Psoas muscle (tissue), 7 donors: ENCODE measurements at regions not wholly inside any gene's neighbourhood (a gene's known extent, or its start where the extent isn't known, plus 50 kb on each side); places are given as distances from the start of the nearest gene placed in this dataset.

ENCODE experiments used
- ATAC-seq, 4 donors: fragments of 200-7000 bp; cut with Tn5 transposase; one replicate each; pipeline ENCODE4 v1.9.1; 2020; ENCODE audit warnings: moderate library complexity in 3 of 4, mild to moderate bottlenecking in 2 of 4
- DNase-seq, 2 donors: peaks; one replicate each; pipeline ENCODE4 v3.0.0-alpha.2; 2020
- H3K27ac ChIP-seq: fragments of 200-600 bp; one replicate; pipeline ENCODE4 v1.8.0; 2022
- H3K27me3 ChIP-seq, 3 donors: fragments of 200-600 bp in 1 of 3; one replicate each; pipeline versions ENCODE4 v1.6.1 to v1.8.0; 2013 to 2022; ENCODE audit warnings: low read length in 2 of 3, mild to moderate bottlenecking in 2 of 3, moderate library complexity in 1 of 3; ENCODE audit not compliant: insufficient read depth in 3 of 3
- H3K36me3 ChIP-seq, 2 donors: fragments of 200-600 bp in 1 of 2; one replicate each; pipeline versions ENCODE4 v1.6.1 to v1.8.0; 2013 to 2022; ENCODE audit warnings: low read depth in 1 of 2, mild to moderate bottlenecking in 1 of 2, moderate library complexity in 1 of 2; ENCODE audit not compliant: insufficient read depth in 1 of 2
- H3K4me1 ChIP-seq: fragments of 200-600 bp; one replicate; pipeline ENCODE4 v1.8.0; 2022
- H3K4me3 ChIP-seq: fragments of 200-600 bp; one replicate; pipeline ENCODE4 v1.8.0; 2022; ENCODE audit warnings: mild to moderate bottlenecking
- H3K9me3 ChIP-seq: fragments of 200-600 bp; one replicate; pipeline ENCODE4 v1.8.0; 2022
- WGBS, 3 donors: extraction: QIAGEN DNeasy Blood & Tissue Kit; methylation state at CpG; one replicate each; pipeline versions ENCODE4 v1.1.6 to v1.1.7; 2013; 5-methylcytosine and 5-hydroxymethylcytosine counted together
- intact Hi-C, 2 donors: fragments of 100-400 bp; cut with DNase I; formaldehyde crosslinking; loops; one replicate each; pipeline versions ENCODE4 v1.11.0 to v1.14.2; 2022
- TF ChIP-seq, protein P1 (sequence below): fragments of 200-600 bp; IDR thresholded peaks from one replicate; pipeline ENCODE4 v1.8.0; 2022; ENCODE audit warnings: antibody characterized with exemption
- donor health status: healthy with polysubstance abuse.
- donor health status: DM: no; HTN: no; CAD: no; lungs with moderate emphysema.
- donor health status: Bipolar disorder and iron deficiency.
- donor health status: healthy.
- donor health status: DM: yes; HTN: yes; CAD: no.
- donor health status: DM: no; HTN: no; CAD: no.
- donor health status: DM: yes; HTN: yes; CAD: no.

DNA sequence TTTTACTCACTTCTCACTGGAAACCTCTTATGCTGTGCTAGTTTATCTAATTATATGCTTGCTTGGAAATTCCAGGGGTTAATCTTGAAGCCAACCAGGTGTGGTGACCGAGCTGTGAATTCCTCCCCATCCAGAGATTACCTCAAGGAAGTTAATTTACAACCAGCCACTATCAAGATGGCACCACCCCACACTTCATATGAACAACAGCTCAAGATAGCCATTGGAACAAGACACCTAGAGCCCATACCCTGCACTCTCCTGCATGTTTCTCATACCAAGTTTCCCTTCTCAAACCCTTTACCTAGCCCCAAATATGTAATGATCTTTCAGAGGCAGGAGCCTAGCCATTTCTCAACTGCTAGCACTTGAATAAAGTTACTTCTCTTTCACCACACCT lies 2156.9 kb upstream of the C9orf72 start:
- DNase-seq: no peak
- Histone ChIP-seq H3K4me3 (no peak overlapping the region), H3K4me1 (no peaks in the 10 kb centered on the region), H3K36me3 (no peaks in the 10 kb centered on the region), H3K27me3 (no peaks in the 10 kb centered on the region), H3K9me3 (no peaks in the 10 kb centered on the region), H3K27ac (no peak overlapping the region)
- WGBS, 3 donors: 44 to 59% (median 52%) methylated on average over 1 of the region's 1 CpG
- ATAC-seq: no peak
- intact Hi-C loops: no loop called here
- TF ChIP-seq, protein P1, sequence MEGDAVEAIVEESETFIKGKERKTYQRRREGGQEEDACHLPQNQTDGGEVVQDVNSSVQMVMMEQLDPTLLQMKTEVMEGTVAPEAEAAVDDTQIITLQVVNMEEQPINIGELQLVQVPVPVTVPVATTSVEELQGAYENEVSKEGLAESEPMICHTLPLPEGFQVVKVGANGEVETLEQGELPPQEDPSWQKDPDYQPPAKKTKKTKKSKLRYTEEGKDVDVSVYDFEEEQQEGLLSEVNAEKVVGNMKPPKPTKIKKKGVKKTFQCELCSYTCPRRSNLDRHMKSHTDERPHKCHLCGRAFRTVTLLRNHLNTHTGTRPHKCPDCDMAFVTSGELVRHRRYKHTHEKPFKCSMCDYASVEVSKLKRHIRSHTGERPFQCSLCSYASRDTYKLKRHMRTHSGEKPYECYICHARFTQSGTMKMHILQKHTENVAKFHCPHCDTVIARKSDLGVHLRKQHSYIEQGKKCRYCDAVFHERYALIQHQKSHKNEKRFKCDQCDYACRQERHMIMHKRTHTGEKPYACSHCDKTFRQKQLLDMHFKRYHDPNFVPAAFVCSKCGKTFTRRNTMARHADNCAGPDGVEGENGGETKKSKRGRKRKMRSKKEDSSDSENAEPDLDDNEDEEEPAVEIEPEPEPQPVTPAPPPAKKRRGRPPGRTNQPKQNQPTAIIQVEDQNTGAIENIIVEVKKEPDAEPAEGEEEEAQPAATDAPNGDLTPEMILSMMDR: no peak

DNA sequence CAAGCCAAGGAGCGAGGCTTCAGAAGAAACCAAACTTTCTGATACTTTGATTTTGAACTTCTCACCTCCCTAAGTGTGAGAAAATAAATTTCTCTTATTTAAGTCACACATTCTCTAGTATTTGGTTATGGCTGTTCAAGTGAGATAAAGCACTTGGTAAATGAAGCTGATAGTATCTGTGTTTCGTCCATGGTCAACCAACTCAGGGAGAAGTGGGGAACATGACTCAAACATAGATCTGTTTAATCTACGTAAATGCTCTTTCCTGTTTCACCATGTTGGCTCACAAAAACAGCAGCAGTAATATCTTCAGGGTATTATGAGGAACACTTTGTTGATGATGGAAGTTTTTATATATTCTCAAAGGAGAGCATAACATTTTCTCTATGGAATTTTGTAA lies 2167.2 kb upstream of the C9orf72 start:
- WGBS, 3 donors: 72 to 77% (median 76%) methylated on average over 3 of the region's 3 CpGs
- Histone ChIP-seq H3K36me3 (no peaks in the 10 kb centered on the region), H3K4me3 (no peak overlapping the region), H3K27ac (no peak overlapping the region), H3K27me3 (no peaks in the 10 kb centered on the region), H3K9me3 (no peaks in the 10 kb centered on the region), H3K4me1 (no peaks in the 10 kb centered on the region)
- no peak for ATAC-seq
- intact Hi-C loops: no loop called here
- DNase-seq: no peak
- TF ChIP-seq, protein P1: no peak

DNA sequence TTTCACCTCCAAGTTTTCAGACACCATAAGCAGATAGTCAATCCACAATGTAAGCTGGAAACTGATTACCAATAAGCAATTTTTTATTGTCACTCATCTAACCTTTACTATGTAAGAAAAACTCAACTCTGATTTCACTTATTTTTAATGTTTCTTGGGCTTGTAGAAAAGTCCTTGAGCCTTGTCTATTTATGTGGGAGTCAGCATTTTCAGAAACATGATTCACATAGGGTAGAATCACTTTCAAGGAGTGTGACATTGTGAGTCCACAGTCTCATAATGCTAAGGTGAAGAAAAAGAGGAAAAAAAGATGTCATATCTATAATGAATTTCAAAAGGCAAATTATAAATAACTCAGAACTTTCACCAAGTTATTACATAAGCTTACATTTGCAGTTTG lies 2167.9 kb upstream of the C9orf72 start:
- H3K27me3 ChIP-seq: no peaks in the 10 kb centered on the region
- no peak for ATAC-seq
- H3K4me3 ChIP-seq: no peak overlapping the region
- no peaks in the 10 kb centered on the region for H3K36me3 ChIP-seq
- no peak overlapping the region for H3K27ac ChIP-seq
- intact Hi-C loops: no loop called here
- no peak for DNase-seq
- H3K4me1 ChIP-seq: no peaks in the 10 kb centered on the region
- TF ChIP-seq, protein P1: no peak
- H3K9me3 ChIP-seq: no peaks in the 10 kb centered on the region

DNA sequence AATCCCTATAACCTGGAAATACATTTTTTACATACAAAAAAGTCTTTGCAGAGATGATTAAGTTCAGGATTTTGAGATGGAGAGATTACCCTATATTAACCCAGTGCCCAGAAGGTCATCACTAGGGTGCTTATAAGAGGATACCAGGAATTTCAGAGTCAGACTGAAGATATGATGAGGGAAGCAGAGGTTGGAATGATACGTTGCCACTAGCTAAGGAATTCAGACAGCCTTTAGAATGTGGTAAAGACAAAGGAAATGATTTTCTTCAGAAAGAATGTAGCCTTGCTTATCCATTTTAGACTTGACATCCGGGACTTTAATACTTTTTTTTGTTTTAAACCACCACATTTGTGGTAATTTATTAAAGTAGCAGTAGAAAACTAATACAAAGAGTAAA lies 2176.8 kb upstream of the C9orf72 start:
- no peaks in the 10 kb centered on the region for H3K9me3 ChIP-seq
- no peak overlapping the region for H3K27ac ChIP-seq
- H3K4me3 ChIP-seq: no peak overlapping the region
- 29 to 47% (median 39%) methylated on average over 2 of the region's 2 CpGs for WGBS, 3 donors
- ATAC-seq: no peak
- no peaks in the 10 kb centered on the region for H3K4me1 ChIP-seq
- DNase-seq: no peak
- H3K27me3 ChIP-seq: no peaks in the 10 kb centered on the region
- intact Hi-C loops: no loop called here
- H3K36me3 ChIP-seq: no peaks in the 10 kb centered on the region
- TF ChIP-seq, protein P1: no peak

DNA sequence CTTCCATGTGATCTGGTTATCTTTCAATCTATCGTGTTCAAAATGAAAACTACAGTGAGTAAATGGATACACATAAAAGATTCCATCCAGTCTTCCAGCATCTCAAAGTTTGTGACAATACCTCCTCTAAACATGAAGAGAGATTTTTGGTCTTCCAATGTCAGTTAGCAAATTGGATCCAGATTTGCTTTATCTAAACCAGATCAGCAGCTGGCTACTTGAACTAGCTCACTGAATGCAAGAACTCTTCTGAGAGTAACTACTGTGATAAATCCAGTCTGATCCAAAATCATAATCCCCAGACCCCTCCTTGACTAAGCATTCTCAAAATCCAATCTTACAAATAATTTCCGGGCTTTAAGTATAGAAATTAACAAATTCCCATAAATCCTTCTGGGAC lies 2177.9 kb upstream of the C9orf72 start:
- 74 to 85% (median 82%) methylated on average over 2 of the region's 2 CpGs for WGBS, 3 donors
- Histone ChIP-seq H3K4me1 (no peaks in the 10 kb centered on the region), H3K4me3 (no peak overlapping the region), H3K9me3 (no peaks in the 10 kb centered on the region), H3K27me3 (no peaks in the 10 kb centered on the region), H3K36me3 (no peaks in the 10 kb centered on the region), H3K27ac (no peak overlapping the region)
- TF ChIP-seq, protein P1: no peak
- no peak for DNase-seq
- intact Hi-C loops: no loop called here
- ATAC-seq: no peak
